WTC11 (cell line): ENCODE measurements at regions not wholly inside any gene's neighbourhood (a gene's known extent, or its start where the extent isn't known, plus 50 kb on each side); places are given as distances from the start of the nearest gene placed in this dataset.

ENCODE experiments used
- ATAC-seq: fragments of 200-7000 bp; cut with Tn5 transposase; 2 replicates; pipeline ENCODE4 v1.10.0; 2021; ENCODE audit warnings: mild to moderate bottlenecking, moderate library complexity
- CTCF ChIA-PET: fragments of 300-600 bp; sonication (Branson Sonifier 250); formaldehyde crosslinking; loops from one replicate; lab custom pipeline; 2021; ENCODE audit warnings: antibody characterized with exemption; lab: Charles Lee
- POLR2A ChIA-PET: fragments of 350-600 bp; sonication (Branson Sonifier 250); formaldehyde crosslinking; loops from one replicate; lab custom pipeline; 2021; ENCODE audit warnings: antibody characterized with exemption; lab: Charles Lee
- DNase-seq: peaks from one replicate; pipeline ENCODE4 v3.0.0; 2021; ENCODE audit warnings: low spot score
- H3K27ac Mint-ChIP-seq: 2 replicates; pipeline ENCODE4 v1.8.0; 2021; ENCODE audit warnings: mixed read lengths
- H3K27me3 Mint-ChIP-seq: 2 replicates; pipeline ENCODE4 v1.8.0; 2021; ENCODE audit warnings: low read depth, mild to moderate bottlenecking, moderate library complexity, mixed read lengths
- H3K36me3 Mint-ChIP-seq: 2 replicates; pipeline ENCODE4 v1.8.0; 2021; ENCODE audit warnings: mixed read lengths
- H3K4me1 Mint-ChIP-seq: 2 replicates; pipeline ENCODE4 v1.8.0; 2022; ENCODE audit warnings: mixed read lengths
- H3K4me3 Mint-ChIP-seq: 2 replicates; pipeline ENCODE4 v1.8.0; 2021; ENCODE audit warnings: mild to moderate bottlenecking, moderate library complexity, mixed read lengths
- H3K9me3 Mint-ChIP-seq: 2 replicates; pipeline ENCODE4 v1.8.0; 2021; ENCODE audit warnings: mixed read lengths
- CREB1 ChIP-seq: sonication (generic); formaldehyde crosslinking; IDR thresholded peaks from 2 replicates; pipeline ENCODE4 v1.8.0; 2023; ENCODE audit warnings: mild to moderate bottlenecking, missing genetic modification reagents
- FOXJ3 ChIP-seq: sonication (generic); formaldehyde crosslinking; IDR thresholded peaks from 2 replicates; pipeline ENCODE4 v1.9.0; 2021; ENCODE audit warnings: missing genetic modification reagents, mild to moderate bottlenecking, borderline replicate concordance
- HMGXB4 ChIP-seq: sonication (generic); formaldehyde crosslinking; IDR thresholded peaks from 2 replicates; pipeline ENCODE4 v1.8.1; 2023; ENCODE audit warnings: mild to moderate bottlenecking, moderate library complexity, missing genetic modification reagents
- NFE2L1 ChIP-seq: sonication (generic); formaldehyde crosslinking; IDR thresholded peaks from 2 replicates; pipeline ENCODE4 v1.8.1; 2023; ENCODE audit warnings: missing genetic modification reagents
- NR1H2 ChIP-seq: sonication (generic); formaldehyde crosslinking; IDR thresholded peaks from 2 replicates; pipeline ENCODE4 v1.9.0; 2021; ENCODE audit warnings: mild to moderate bottlenecking, moderate library complexity, missing genetic modification reagents
- PRRX2 ChIP-seq: fragments of 250-450 bp; sonication (Bioruptor Pico); IDR thresholded peaks from 2 replicates; pipeline ENCODE4 v1.8.0; 2021; ENCODE audit warnings: mild to moderate bottlenecking
- ZNF219 ChIP-seq: sonication (generic); formaldehyde crosslinking; IDR thresholded peaks from 2 replicates; pipeline ENCODE4 v1.8.0; 2023; ENCODE audit warnings: missing genetic modification reagents, mild to moderate bottlenecking, borderline replicate concordance
- ZNF317 ChIP-seq: sonication (generic); formaldehyde crosslinking; IDR thresholded peaks from 2 replicates; pipeline ENCODE4 v1.8.1; 2023; ENCODE audit warnings: low read depth, mild to moderate bottlenecking, moderate library complexity, missing genetic modification reagents, borderline replicate concordance
- ZNF532 ChIP-seq: fragments of 250-450 bp; sonication (Bioruptor Pico); IDR thresholded peaks from 2 replicates; pipeline ENCODE4 v1.9.0; 2021; ENCODE audit warnings: mild to moderate bottlenecking, borderline replicate concordance
- TF ChIP-seq, protein P1 (sequence below): fragments of 200-600 bp; IDR thresholded peaks from 2 replicates; pipeline ENCODE4 v1.8.0; 2022; ENCODE audit warnings: antibody characterized with exemption
- TF ChIP-seq, protein P2 (sequence below): sonication (generic); formaldehyde crosslinking; IDR thresholded peaks from 2 replicates; pipeline ENCODE4 v1.8.1; 2023; ENCODE audit warnings: mild to moderate bottlenecking, missing genetic modification reagents
- TF ChIP-seq, protein P3 (sequence below): fragments of 250-450 bp; sonication (Bioruptor Pico); IDR thresholded peaks from 2 replicates; pipeline ENCODE4 v1.8.0; 2021; ENCODE audit warnings: mild to moderate bottlenecking
- TF ChIP-seq, protein P4 (sequence below): sonication (generic); formaldehyde crosslinking; IDR thresholded peaks from 2 replicates; pipeline ENCODE4 v1.8.1; 2022; ENCODE audit warnings: mild to moderate bottlenecking, moderate library complexity, missing genetic modification reagents
- TF ChIP-seq, protein P5 (sequence below): fragments of 250-450 bp; sonication (Bioruptor Pico); IDR thresholded peaks from 2 replicates; pipeline ENCODE4 v2.1.2; 2022; ENCODE audit warnings: mild to moderate bottlenecking, moderate library complexity

DNA sequence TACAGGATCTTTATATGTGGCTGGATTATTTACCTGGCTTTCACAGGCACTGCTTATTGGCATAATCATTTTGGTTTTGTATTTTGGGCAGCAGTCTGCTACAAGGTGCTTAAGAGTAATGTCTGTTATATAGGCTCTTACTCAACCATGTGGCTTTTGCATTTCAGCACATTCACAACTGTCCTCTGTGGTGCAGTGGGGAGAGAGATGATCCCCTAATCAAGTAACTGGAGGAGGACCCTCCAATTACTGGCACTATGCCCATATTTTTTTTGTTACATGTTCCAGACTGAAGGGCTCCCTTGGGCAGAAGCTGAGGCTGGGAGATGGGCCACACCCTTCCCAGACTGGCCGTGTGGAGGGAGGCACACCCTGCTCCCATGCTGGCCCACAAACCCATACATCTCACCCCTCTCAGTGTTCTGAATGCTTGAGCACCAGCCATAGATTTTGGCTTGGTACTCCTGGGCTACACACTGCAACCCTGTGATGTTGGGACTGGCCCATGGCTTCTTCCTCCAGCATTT lies 173.5 kb downstream of the FAM174A start:
- Mint-ChIP-seq H3K4me1 (peaks cover 12% of the 10 kb centered on the region), H3K36me3 (no peaks in the 10 kb centered on the region), H3K27ac (no peak overlapping the region), H3K27me3 (no peaks in the 10 kb centered on the region), H3K4me3 (no peak overlapping the region), H3K9me3 (no peaks in the 10 kb centered on the region)
- ChIA-PET POLR2A (no interaction called here), CTCF (interaction anchor here (0.6 to 1.3 kb wide), 3 partner anchors 11 to 1604 kb away, joined by 3 to 5 read pairs (median 5); no protein-coding TSS in a partner anchor)
- ATAC-seq, result no peak; the same call in 1 of the 2 replicates
- TF ChIP-seq CREB1 (no peak), ZNF532 (no peak), HMGXB4 (no peak), ZNF317 (CRISPR knock-in tag) (no peak), NR1H2 (CRISPR knock-in tag) (no peak), ZNF219 (CRISPR knock-in tag) (no peak), FOXJ3 (CRISPR knock-in tag) (no peak), NFE2L1 (CRISPR knock-in tag) (no peak), PRRX2 (CRISPR knock-in tag) (no peak)
- TF ChIP-seq, protein P1, sequence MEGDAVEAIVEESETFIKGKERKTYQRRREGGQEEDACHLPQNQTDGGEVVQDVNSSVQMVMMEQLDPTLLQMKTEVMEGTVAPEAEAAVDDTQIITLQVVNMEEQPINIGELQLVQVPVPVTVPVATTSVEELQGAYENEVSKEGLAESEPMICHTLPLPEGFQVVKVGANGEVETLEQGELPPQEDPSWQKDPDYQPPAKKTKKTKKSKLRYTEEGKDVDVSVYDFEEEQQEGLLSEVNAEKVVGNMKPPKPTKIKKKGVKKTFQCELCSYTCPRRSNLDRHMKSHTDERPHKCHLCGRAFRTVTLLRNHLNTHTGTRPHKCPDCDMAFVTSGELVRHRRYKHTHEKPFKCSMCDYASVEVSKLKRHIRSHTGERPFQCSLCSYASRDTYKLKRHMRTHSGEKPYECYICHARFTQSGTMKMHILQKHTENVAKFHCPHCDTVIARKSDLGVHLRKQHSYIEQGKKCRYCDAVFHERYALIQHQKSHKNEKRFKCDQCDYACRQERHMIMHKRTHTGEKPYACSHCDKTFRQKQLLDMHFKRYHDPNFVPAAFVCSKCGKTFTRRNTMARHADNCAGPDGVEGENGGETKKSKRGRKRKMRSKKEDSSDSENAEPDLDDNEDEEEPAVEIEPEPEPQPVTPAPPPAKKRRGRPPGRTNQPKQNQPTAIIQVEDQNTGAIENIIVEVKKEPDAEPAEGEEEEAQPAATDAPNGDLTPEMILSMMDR, result no peak
- TF ChIP-seq, protein P2, sequence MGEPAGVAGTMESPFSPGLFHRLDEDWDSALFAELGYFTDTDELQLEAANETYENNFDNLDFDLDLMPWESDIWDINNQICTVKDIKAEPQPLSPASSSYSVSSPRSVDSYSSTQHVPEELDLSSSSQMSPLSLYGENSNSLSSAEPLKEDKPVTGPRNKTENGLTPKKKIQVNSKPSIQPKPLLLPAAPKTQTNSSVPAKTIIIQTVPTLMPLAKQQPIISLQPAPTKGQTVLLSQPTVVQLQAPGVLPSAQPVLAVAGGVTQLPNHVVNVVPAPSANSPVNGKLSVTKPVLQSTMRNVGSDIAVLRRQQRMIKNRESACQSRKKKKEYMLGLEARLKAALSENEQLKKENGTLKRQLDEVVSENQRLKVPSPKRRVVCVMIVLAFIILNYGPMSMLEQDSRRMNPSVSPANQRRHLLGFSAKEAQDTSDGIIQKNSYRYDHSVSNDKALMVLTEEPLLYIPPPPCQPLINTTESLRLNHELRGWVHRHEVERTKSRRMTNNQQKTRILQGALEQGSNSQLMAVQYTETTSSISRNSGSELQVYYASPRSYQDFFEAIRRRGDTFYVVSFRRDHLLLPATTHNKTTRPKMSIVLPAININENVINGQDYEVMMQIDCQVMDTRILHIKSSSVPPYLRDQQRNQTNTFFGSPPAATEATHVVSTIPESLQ, result no peak
- TF ChIP-seq, protein P3, sequence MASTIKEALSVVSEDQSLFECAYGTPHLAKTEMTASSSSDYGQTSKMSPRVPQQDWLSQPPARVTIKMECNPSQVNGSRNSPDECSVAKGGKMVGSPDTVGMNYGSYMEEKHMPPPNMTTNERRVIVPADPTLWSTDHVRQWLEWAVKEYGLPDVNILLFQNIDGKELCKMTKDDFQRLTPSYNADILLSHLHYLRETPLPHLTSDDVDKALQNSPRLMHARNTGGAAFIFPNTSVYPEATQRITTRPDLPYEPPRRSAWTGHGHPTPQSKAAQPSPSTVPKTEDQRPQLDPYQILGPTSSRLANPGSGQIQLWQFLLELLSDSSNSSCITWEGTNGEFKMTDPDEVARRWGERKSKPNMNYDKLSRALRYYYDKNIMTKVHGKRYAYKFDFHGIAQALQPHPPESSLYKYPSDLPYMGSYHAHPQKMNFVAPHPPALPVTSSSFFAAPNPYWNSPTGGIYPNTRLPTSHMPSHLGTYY (CRISPR knock-in tag), result no peak
- TF ChIP-seq, protein P4, sequence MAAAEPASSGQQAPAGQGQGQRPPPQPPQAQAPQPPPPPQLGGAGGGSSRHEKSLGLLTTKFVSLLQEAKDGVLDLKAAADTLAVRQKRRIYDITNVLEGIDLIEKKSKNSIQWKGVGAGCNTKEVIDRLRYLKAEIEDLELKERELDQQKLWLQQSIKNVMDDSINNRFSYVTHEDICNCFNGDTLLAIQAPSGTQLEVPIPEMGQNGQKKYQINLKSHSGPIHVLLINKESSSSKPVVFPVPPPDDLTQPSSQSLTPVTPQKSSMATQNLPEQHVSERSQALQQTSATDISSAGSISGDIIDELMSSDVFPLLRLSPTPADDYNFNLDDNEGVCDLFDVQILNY (CRISPR knock-in tag), result no peak
- TF ChIP-seq, protein P5, sequence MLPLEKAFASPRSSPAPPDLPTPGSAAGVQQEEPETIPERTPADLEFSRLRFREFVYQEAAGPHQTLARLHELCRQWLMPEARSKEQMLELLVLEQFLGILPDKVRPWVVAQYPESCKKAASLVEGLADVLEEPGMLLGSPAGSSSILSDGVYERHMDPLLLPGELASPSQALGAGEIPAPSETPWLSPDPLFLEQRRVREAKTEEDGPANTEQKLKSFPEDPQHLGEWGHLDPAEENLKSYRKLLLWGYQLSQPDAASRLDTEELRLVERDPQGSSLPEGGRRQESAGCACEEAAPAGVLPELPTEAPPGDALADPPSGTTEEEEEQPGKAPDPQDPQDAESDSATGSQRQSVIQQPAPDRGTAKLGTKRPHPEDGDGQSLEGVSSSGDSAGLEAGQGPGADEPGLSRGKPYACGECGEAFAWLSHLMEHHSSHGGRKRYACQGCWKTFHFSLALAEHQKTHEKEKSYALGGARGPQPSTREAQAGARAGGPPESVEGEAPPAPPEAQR, result no peak
- no peak for DNase-seq
